A549 (cell line): ENCODE measurements at regions not wholly inside any gene's neighbourhood (a gene's known extent, or its start where the extent isn't known, plus 50 kb on each side); places are given as distances from the start of the nearest gene placed in this dataset.

Source experiments
- CTCF ChIP-seq: fragments of >200 bp; sonication (Bioruptor Twin); formaldehyde crosslinking; IDR thresholded peaks from 3 replicates; pipeline ENCODE4 v1.5.1; 2016
- EP300 ChIP-seq, 2 experiments: fragments of >200 bp; sonication (Bioruptor Twin); formaldehyde crosslinking; IDR thresholded peaks; 2 replicates in 1 of 2; 3 replicates in 1 of 2; pipeline ENCODE4 v1.6.1; 2016 to 2017
- JUN ChIP-seq, 2 experiments: fragments of >200 bp; sonication (Bioruptor Twin); formaldehyde crosslinking; IDR thresholded peaks; 2 replicates in 1 of 2; 3 replicates in 1 of 2; pipeline ENCODE4 v1.6.1; 2016 to 2017
- MAFK ChIP-seq: fragments of 450-650 bp; IDR thresholded peaks from 2 replicates; pipeline ENCODE4 v1.6.1; 2014; ENCODE audit not compliant: partially characterized antibody
- POLR2A ChIP-seq: IDR thresholded peaks from 2 replicates; pipeline ENCODE4 v1.6.1; 2012; ENCODE audit warnings: mild to moderate bottlenecking, low read length

- no peak for TF ChIP-seq CTCF
- no peak for TF ChIP-seq POLR2A
- TF ChIP-seq EP300 (IDR thresholded peaks at IDR 0.05), result no peak
- TF ChIP-seq MAFK, result no peak
- TF ChIP-seq JUN (IDR thresholded peaks at IDR 0.05), result no peak
Measured at GRCh38 chr6:44606504-44606903, 219.0 kb downstream of the CDC5L start.
